GM21447 (cell line): ENCODE measurements at regions not wholly inside any gene's neighbourhood (a gene's known extent, or its start where the extent isn't known, plus 50 kb on each side); places are given as distances from the start of the nearest gene placed in this dataset.

Experiments used
- ATAC-seq: cut with Tn5 transposase; IDR thresholded peaks from one replicate; pipeline ENCODE4 v1.9.1; 2021; ENCODE audit not compliant: unreplicated experiment

- ATAC-seq = no peak
Observed at GRCh38 chr9:1658661-1659362, 356.3 kb upstream of the SMARCA2 start.

GRCh38 chr9:1659363-1659690 lies 355.8 kb upstream of the SMARCA2 start:
- no peak for ATAC-seq

- ATAC-seq = no peak
Observed at GRCh38 chr9:1668441-1668840, 346.7 kb upstream of the SMARCA2 start.

GRCh38 chr9:1673300-1673699 lies 341.8 kb upstream of the SMARCA2 start:
- no peak for ATAC-seq

GRCh38 chr9:1676771-1677170 lies 338.4 kb upstream of the SMARCA2 start:
- no peak for ATAC-seq

GRCh38 chr9:1683951-1684350 lies 331.2 kb upstream of the SMARCA2 start:
- no peak for ATAC-seq

- ATAC-seq = no peak
Observed at GRCh38 chr9:1698991-1699390, 316.2 kb upstream of the SMARCA2 start.

GRCh38 chr9:1701113-1701512 lies 314.0 kb upstream of the SMARCA2 start:
- ATAC-seq = no peak

- ATAC-seq = no peak
Observed at GRCh38 chr9:1702701-1703100, 312.4 kb upstream of the SMARCA2 start.

- no peak for ATAC-seq
Observed at GRCh38 chr9:1707291-1707690, 307.9 kb upstream of the SMARCA2 start.

GRCh38 chr9:1708219-1708618 lies 306.9 kb upstream of the SMARCA2 start:
- ATAC-seq = no peak

- no peak for ATAC-seq
Observed at GRCh38 chr9:1709347-1709746, 305.8 kb upstream of the SMARCA2 start.

- ATAC-seq = no peak
Observed at GRCh38 chr9:1712861-1713450, 302.2 kb upstream of the SMARCA2 start.

GRCh38 chr9:1713841-1714240 lies 301.3 kb upstream of the SMARCA2 start:
- ATAC-seq = no peak

GRCh38 chr9:1717882-1718281 lies 297.3 kb upstream of the SMARCA2 start:
- ATAC-seq = no peak

GRCh38 chr9:1718836-1719235 lies 296.3 kb upstream of the SMARCA2 start:
- no peak for ATAC-seq

GRCh38 chr9:1721196-1721595 lies 294.0 kb upstream of the SMARCA2 start:
- ATAC-seq = no peak

GRCh38 chr9:1722404-1722803 lies 292.7 kb upstream of the SMARCA2 start:
- no peak for ATAC-seq

GRCh38 chr9:1723522-1724015 lies 291.6 kb upstream of the SMARCA2 start:
- no peak for ATAC-seq

- no peak for ATAC-seq
Observed at GRCh38 chr9:1726993-1727759, 288.0 kb upstream of the SMARCA2 start.

- ATAC-seq = no peak
Observed at GRCh38 chr9:1729631-1730030, 285.5 kb upstream of the SMARCA2 start.

GRCh38 chr9:1732670-1733069 lies 282.5 kb upstream of the SMARCA2 start:
- no peak for ATAC-seq
